Peyer's patch (tissue), 4 donors: ENCODE measurements at regions not wholly inside any gene's neighbourhood (a gene's known extent, or its start where the extent isn't known, plus 50 kb on each side); places are given as distances from the start of the nearest gene placed in this dataset.

Source experiments
- DNase-seq, 3 donors: peaks; one replicate each; pipeline ENCODE4 v3.0.0-alpha.2; 2017 to 2019
- H3K27ac ChIP-seq, 4 donors: fragments of 200-600 bp; sonication (generic); one replicate each; pipeline ENCODE4 v1.5.1; 2016 to 2019
- H3K27me3 ChIP-seq, 2 donors: fragments of 200-600 bp; sonication (generic); one replicate each; pipeline ENCODE4 v1.5.1; 2019
- H3K36me3 ChIP-seq, 3 donors: fragments of 200-600 bp; sonication (generic); one replicate each; pipeline ENCODE4 v1.5.1; 2016 to 2019
- H3K4me1 ChIP-seq, 4 donors: fragments of 200-600 bp; sonication (generic); one replicate each; pipeline ENCODE4 v1.5.1; 2016 to 2019
- H3K4me3 ChIP-seq, 4 donors: fragments of 200-600 bp; sonication (generic); 1 replicate in 3 of 4; 2 replicates in 1 of 4; pipeline ENCODE4 v1.5.1; 2016 to 2019; ENCODE audit warnings: mild to moderate bottlenecking in 1 of 4
- H3K9me3 ChIP-seq, 4 donors: fragments of 200-600 bp; sonication (generic); one replicate each; pipeline ENCODE4 v1.5.1; 2016 to 2019; ENCODE audit warnings: mild to moderate bottlenecking in 1 of 4
- CTCF ChIP-seq, 6 experiments: fragments of 450-650 bp in 4 of 6; fragments of 200-600 bp in 2 of 6; sonication (generic) in 1 of 6; IDR thresholded peaks; one replicate each; pipeline ENCODE4 v1.5.1; 2017 to 2019; ENCODE audit warnings: antibody characterized with exemption in 6 of 6, mild to moderate bottlenecking in 3 of 6, moderate library complexity in 1 of 6
- POLR2A ChIP-seq, 2 donors: fragments of 450-650 bp; IDR thresholded peaks; one replicate each; pipeline ENCODE4 v1.5.1; 2017; ENCODE audit warnings: antibody characterized with exemption in 2 of 2, mild to moderate bottlenecking in 2 of 2, moderate library complexity in 2 of 2

GRCh38 chr1:188058801-188059200 is 1230.1 kb downstream of the PLA2G4A start:
- no peak for DNase-seq
- H3K27ac ChIP-seq = no peak overlapping the region
- H3K27me3 ChIP-seq = no peaks in the 10 kb centered on the region
- TF ChIP-seq POLR2A (IDR thresholded peaks at IDR 0.05) (no peak), CTCF (IDR thresholded peaks at IDR 0.05) (no peak)
- H3K36me3 ChIP-seq = no peaks in the 10 kb centered on the region
- H3K4me1 ChIP-seq = no peaks in the 10 kb centered on the region
- no peaks in the 10 kb centered on the region for H3K9me3 ChIP-seq
- H3K4me3 ChIP-seq = no peak overlapping the region

- Histone ChIP-seq H3K4me1 (no peaks in the 10 kb centered on the region), H3K27me3 (no peaks in the 10 kb centered on the region), H3K9me3 (no peaks in the 10 kb centered on the region), H3K36me3 (no peaks in the 10 kb centered on the region), H3K4me3 (no peak overlapping the region), H3K27ac (no peak overlapping the region)
- TF ChIP-seq POLR2A (IDR thresholded peaks at IDR 0.05) = no peak
- no peak for TF ChIP-seq CTCF (IDR thresholded peaks at IDR 0.05)
- no peak for DNase-seq
Observed at GRCh38 chr1:188061881-188062280, 1233.1 kb downstream of the PLA2G4A start.

GRCh38 chr1:188062456-188062855 is 1233.7 kb downstream of the PLA2G4A start:
- Histone ChIP-seq H3K27ac (no peak overlapping the region), H3K36me3 (no peaks in the 10 kb centered on the region), H3K4me3 (no peak overlapping the region), H3K9me3 (no peaks in the 10 kb centered on the region), H3K27me3 (no peaks in the 10 kb centered on the region), H3K4me1 (no peaks in the 10 kb centered on the region)
- no peak for DNase-seq
- TF ChIP-seq POLR2A (IDR thresholded peaks at IDR 0.05) (no peak), CTCF (IDR thresholded peaks at IDR 0.05) (no peak)

- TF ChIP-seq CTCF (IDR thresholded peaks at IDR 0.05) = no peak
- TF ChIP-seq POLR2A (IDR thresholded peaks at IDR 0.05) = no peak
- no peaks in the 10 kb centered on the region for H3K36me3 ChIP-seq
- H3K9me3 ChIP-seq = no peaks in the 10 kb centered on the region
- no peak overlapping the region for H3K27ac ChIP-seq
- H3K27me3 ChIP-seq = no peaks in the 10 kb centered on the region
- no peak for DNase-seq
- no peak overlapping the region for H3K4me3 ChIP-seq
- H3K4me1 ChIP-seq = no peaks in the 10 kb centered on the region
Observed at GRCh38 chr1:188065917-188066316, 1237.2 kb downstream of the PLA2G4A start.

- no peak for DNase-seq
- no peaks in the 10 kb centered on the region for H3K27me3 ChIP-seq
- H3K27ac ChIP-seq = no peak overlapping the region
- no peak overlapping the region for H3K4me3 ChIP-seq
- H3K36me3 ChIP-seq = no peaks in the 10 kb centered on the region
- no peaks in the 10 kb centered on the region for H3K9me3 ChIP-seq
- no peak for TF ChIP-seq CTCF (IDR thresholded peaks at IDR 0.05)
- no peaks in the 10 kb centered on the region for H3K4me1 ChIP-seq
Observed at GRCh38 chr1:188070848-188071247, 1242.1 kb downstream of the PLA2G4A start.

- Histone ChIP-seq H3K4me3 (no peak overlapping the region), H3K9me3 (no peaks in the 10 kb centered on the region), H3K36me3 (no peaks in the 10 kb centered on the region), H3K4me1 (no peaks in the 10 kb centered on the region), H3K27ac (no peak overlapping the region), H3K27me3 (no peaks in the 10 kb centered on the region)
- no peak for TF ChIP-seq CTCF (IDR thresholded peaks at IDR 0.05)
- no peak for TF ChIP-seq POLR2A (IDR thresholded peaks at IDR 0.05)
- no peak for DNase-seq
Observed at GRCh38 chr1:188089015-188089414, 1260.3 kb downstream of the PLA2G4A start.
